D721Med (cell line): ENCODE measurements at regions not wholly inside any gene's neighbourhood (a gene's known extent, or its start where the extent isn't known, plus 50 kb on each side); places are given as distances from the start of the nearest gene placed in this dataset.

Experiments
- DNase-seq: peaks from one replicate; pipeline ENCODE4 v3.0.0; 2011; ENCODE audit warnings: low spot score; ENCODE audit not compliant: insufficient read length
- FAIRE-seq: peaks from 2 replicates; lab custom pipeline; 2011; peaks lifted over from hg19 to GRCh38; lab: Jason Lieb, UNC
- TF ChIP-seq, protein P1 (sequence below): IDR thresholded peaks from 2 replicates; pipeline ENCODE4 v1.5.1; 2012; ENCODE audit warnings: mild to moderate bottlenecking, control low read depth; ENCODE audit not compliant: insufficient read depth; ENCODE audit errors: missing control alignments

GRCh38 chr2:48912110-48912509, 156.6 kb upstream of the LHCGR start:
- DNase-seq (no peak), FAIRE-seq (no peak)
- TF ChIP-seq, protein P1, sequence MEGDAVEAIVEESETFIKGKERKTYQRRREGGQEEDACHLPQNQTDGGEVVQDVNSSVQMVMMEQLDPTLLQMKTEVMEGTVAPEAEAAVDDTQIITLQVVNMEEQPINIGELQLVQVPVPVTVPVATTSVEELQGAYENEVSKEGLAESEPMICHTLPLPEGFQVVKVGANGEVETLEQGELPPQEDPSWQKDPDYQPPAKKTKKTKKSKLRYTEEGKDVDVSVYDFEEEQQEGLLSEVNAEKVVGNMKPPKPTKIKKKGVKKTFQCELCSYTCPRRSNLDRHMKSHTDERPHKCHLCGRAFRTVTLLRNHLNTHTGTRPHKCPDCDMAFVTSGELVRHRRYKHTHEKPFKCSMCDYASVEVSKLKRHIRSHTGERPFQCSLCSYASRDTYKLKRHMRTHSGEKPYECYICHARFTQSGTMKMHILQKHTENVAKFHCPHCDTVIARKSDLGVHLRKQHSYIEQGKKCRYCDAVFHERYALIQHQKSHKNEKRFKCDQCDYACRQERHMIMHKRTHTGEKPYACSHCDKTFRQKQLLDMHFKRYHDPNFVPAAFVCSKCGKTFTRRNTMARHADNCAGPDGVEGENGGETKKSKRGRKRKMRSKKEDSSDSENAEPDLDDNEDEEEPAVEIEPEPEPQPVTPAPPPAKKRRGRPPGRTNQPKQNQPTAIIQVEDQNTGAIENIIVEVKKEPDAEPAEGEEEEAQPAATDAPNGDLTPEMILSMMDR = peak; percentile 16

- DNase-seq (no peak), FAIRE-seq (no peak)
- TF ChIP-seq, protein P1 = no peak
Observed at GRCh38 chr2:48910961-48911360, 155.4 kb upstream of the LHCGR start.

GRCh38 chr2:48906633-48907032, 151.1 kb upstream of the LHCGR start:
- FAIRE-seq (no peak), DNase-seq (no peak)
- TF ChIP-seq, protein P1 = no peak

DNA sequence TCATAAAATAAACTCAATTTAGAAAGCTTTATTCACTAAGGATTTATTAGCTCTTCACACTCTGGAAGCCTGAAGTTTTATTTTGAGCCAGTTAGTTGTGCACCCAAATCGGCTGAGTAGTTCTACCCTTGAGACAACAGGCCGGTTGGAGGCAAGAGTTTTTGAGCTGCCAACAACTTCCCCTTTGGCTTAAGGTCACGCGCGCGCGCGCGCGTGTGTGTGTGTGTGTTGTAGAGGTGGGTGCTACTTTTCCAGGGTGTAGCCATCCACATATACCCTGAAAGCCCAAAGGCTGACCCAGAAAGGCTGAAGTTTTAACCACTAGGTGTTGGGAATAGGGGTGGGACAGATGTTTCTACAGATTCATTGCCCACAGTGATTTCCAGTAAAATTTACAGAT, 150.2 kb upstream of the LHCGR start:
- TF ChIP-seq, protein P1 = no peak
- no peak for FAIRE-seq
- no peak for DNase-seq

- TF ChIP-seq, protein P1 = no peak
- no peak for DNase-seq
- no peak for FAIRE-seq
Observed at GRCh38 chr2:48902521-48902920, 147.0 kb upstream of the LHCGR start.

DNA sequence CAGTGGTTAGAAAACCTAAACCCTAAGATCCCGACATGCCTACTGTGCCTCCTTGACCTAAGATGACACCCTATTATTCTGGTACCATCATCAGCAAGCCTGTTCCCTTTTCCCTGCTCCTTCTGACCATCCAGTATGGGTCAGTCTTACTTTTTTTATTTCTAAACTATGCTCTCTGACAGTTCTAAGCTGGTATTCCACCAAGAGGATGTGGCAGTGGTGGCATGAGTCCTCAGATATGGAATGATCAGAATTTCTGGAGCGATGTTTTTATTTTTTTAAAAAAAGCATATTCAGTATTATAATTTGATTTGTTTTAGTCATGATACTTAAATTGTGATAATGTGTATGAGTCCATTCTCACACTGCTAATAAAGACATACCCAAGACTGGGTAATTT, 145.9 kb upstream of the LHCGR start:
- no peak for DNase-seq
- TF ChIP-seq, protein P1 = no peak
- FAIRE-seq = no peak

- no peak for DNase-seq
- no peak for FAIRE-seq
- TF ChIP-seq, protein P1 = no peak
Observed at GRCh38 chr2:48901015-48901343, 145.5 kb upstream of the LHCGR start.
